Glutamatergic neuron (in vitro differentiated cells): ENCODE measurements at regions not wholly inside any gene's neighbourhood (a gene's known extent, or its start where the extent isn't known, plus 50 kb on each side); places are given as distances from the start of the nearest gene placed in this dataset.

Source experiments
- DNase-seq: peaks from one replicate; pipeline ENCODE4 v3.0.0; 2022
- H3K27ac Mint-ChIP-seq: one replicate; pipeline ENCODE4 v1.8.0; 2020; ENCODE audit warnings: mild to moderate bottlenecking, mixed read lengths, inconsistent platforms; ENCODE audit not compliant: unreplicated experiment
- H3K27me3 Mint-ChIP-seq: one replicate; pipeline ENCODE4 v1.8.0; 2020; ENCODE audit warnings: mild to moderate bottlenecking, moderate library complexity, mixed read lengths, inconsistent platforms; ENCODE audit not compliant: unreplicated experiment
- H3K36me3 Mint-ChIP-seq: one replicate; pipeline ENCODE4 v1.8.0; 2020; ENCODE audit warnings: mild to moderate bottlenecking, mixed read lengths, inconsistent platforms; ENCODE audit not compliant: unreplicated experiment
- H3K4me1 Mint-ChIP-seq: one replicate; pipeline ENCODE4 v1.8.0; 2020; ENCODE audit warnings: mild to moderate bottlenecking, low read depth, mixed read lengths, inconsistent platforms; ENCODE audit not compliant: unreplicated experiment
- H3K4me3 Mint-ChIP-seq: one replicate; pipeline ENCODE4 v1.8.0; 2020; ENCODE audit warnings: mild to moderate bottlenecking, mixed read lengths, inconsistent platforms; ENCODE audit not compliant: unreplicated experiment
- H3K9me3 Mint-ChIP-seq: one replicate; pipeline ENCODE4 v1.8.0; 2020; ENCODE audit warnings: mild to moderate bottlenecking, moderate library complexity, mixed read lengths, inconsistent platforms; ENCODE audit not compliant: unreplicated experiment
- TF ChIP-seq, protein P1 (sequence below): fragments of 200-600 bp; sonication (generic); IDR thresholded peaks from one replicate; pipeline ENCODE4 v1.5.0; 2021; ENCODE audit not compliant: partially characterized antibody, unreplicated experiment

DNA sequence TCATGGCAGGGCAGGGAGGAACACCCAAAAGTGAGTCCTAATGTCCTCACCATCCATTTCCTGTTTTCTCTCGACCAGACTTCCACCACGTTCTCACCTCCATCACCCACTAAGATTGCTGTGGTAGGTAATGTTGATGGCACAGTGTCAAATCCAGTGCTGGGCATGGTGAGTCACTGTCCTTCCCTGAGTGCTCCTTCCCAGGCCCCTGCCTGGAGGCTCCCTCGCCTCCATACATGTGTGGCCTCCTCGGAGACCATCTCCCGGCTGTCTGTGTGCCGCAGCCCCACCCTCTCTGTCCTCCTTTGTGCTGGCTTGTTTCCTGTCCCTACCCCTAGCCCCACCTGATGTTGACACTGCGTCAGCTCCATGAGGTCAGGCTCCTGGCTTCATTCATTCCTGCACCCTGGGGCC, 177.5 kb downstream of the SYK start:
- Mint-ChIP-seq H3K27ac (no peak overlapping the region), H3K4me1 (peaks cover 2% of the 10 kb centered on the region), H3K36me3 (no peaks in the 10 kb centered on the region), H3K27me3 (peaks cover 2% of the 10 kb centered on the region), H3K4me3 (no peak overlapping the region), H3K9me3 (peaks cover 3% of the 10 kb centered on the region)
- TF ChIP-seq, protein P1, sequence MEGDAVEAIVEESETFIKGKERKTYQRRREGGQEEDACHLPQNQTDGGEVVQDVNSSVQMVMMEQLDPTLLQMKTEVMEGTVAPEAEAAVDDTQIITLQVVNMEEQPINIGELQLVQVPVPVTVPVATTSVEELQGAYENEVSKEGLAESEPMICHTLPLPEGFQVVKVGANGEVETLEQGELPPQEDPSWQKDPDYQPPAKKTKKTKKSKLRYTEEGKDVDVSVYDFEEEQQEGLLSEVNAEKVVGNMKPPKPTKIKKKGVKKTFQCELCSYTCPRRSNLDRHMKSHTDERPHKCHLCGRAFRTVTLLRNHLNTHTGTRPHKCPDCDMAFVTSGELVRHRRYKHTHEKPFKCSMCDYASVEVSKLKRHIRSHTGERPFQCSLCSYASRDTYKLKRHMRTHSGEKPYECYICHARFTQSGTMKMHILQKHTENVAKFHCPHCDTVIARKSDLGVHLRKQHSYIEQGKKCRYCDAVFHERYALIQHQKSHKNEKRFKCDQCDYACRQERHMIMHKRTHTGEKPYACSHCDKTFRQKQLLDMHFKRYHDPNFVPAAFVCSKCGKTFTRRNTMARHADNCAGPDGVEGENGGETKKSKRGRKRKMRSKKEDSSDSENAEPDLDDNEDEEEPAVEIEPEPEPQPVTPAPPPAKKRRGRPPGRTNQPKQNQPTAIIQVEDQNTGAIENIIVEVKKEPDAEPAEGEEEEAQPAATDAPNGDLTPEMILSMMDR = no peak
- DNase-seq = no peak

DNA sequence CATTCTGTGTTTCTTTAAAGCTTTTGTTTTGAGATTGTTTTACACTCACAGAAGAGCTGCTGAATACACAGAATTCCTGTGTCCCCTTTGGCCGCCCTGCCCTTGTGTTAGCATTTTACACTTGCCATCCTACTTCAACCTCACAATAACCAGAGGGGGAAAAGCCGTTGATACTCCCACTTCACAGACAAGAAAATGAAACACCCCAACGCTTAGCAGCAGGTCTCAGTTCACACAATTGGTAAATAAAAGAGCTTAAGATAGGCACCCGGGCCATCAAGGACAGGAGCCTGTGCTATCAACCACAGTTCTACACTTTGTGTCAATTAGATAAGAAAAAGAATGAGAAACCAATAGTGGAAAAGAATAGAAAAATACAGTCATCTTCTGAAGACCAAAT, 178.0 kb downstream of the SYK start:
- TF ChIP-seq, protein P1 = no peak
- Mint-ChIP-seq H3K4me1 (peaks cover 2% of the 10 kb centered on the region), H3K36me3 (no peaks in the 10 kb centered on the region), H3K4me3 (no peak overlapping the region), H3K27ac (no peak overlapping the region), H3K9me3 (peaks cover 3% of the 10 kb centered on the region), H3K27me3 (peaks cover 2% of the 10 kb centered on the region)
- DNase-seq = no peak

DNA sequence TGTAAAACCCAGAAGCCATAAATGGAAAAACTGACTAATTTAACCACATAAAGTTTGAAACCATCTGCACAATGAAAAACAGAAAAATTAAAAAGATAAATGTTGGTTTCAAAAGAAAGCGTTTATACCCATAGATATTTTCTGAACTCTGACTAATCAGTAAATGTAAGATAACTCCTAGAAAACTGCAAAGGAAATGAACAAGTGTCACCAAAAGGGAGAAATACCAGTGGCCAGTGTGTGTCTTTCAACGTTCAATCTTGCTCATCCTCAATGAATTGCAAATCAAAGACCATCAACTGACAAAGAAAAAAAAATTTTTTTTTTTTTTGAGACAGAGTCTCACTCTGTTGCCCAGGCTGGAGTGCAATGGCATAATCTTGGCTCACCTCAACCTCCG, 180.1 kb downstream of the SYK start:
- TF ChIP-seq, protein P1 = no peak
- Mint-ChIP-seq H3K27me3 (no peaks in the 10 kb centered on the region), H3K4me1 (no peaks in the 10 kb centered on the region), H3K27ac (no peak overlapping the region), H3K9me3 (peaks cover 3% of the 10 kb centered on the region), H3K36me3 (no peaks in the 10 kb centered on the region), H3K4me3 (no peak overlapping the region)
- no peak for DNase-seq

DNA sequence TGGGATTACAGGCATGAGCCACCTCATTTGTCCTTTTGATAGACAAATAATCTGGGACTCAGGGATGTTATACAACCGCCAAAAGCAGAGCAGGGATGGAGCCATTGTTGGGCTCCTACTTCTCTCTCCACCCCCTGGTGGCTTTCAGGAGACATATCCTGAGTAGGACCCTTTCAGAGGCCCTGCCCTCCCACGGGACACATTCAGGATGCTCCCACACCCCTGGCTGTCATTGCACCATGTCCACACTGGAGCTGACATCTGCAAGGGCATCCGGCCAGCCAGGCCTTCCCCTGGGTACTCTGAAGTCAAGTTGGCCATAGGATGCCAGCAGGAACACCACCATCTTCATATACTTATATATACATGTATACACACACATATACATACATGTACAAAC, 181.8 kb downstream of the SYK start:
- H3K9me3 Mint-ChIP-seq = peaks cover 3% of the 10 kb centered on the region
- no peak for DNase-seq
- no peaks in the 10 kb centered on the region for H3K4me1 Mint-ChIP-seq
- H3K27ac Mint-ChIP-seq = no peak overlapping the region
- TF ChIP-seq, protein P1 = no peak
- no peaks in the 10 kb centered on the region for H3K36me3 Mint-ChIP-seq
- H3K27me3 Mint-ChIP-seq = no peaks in the 10 kb centered on the region
- no peak overlapping the region for H3K4me3 Mint-ChIP-seq

DNA sequence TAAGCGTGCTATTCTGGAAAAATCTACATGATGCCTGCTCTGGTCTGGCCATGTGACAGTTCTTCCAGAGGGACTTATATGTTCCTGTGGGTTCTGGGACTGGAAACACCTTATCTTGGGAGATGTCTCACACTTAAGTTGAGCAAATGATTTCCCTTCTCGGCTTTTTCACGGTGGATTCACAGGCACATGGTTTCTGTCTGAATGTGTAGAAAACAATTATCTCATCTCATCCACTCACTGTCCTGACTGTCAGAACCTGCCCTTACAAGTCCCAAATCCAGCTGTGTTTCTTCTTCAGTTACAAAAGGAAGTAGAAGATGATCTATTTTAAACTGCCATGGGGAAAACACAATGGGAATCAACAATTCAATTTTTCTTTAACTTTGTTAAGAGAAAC, 184.0 kb downstream of the SYK start:
- Mint-ChIP-seq H3K27ac (no peak overlapping the region), H3K4me1 (no peaks in the 10 kb centered on the region), H3K27me3 (no peaks in the 10 kb centered on the region), H3K9me3 (peaks cover 2% of the 10 kb centered on the region), H3K4me3 (no peak overlapping the region), H3K36me3 (no peaks in the 10 kb centered on the region)
- no peak for DNase-seq
- TF ChIP-seq, protein P1 = no peak
